ENCODE measurements at regions not wholly inside any gene's neighbourhood (a gene's known extent, or its start where the extent isn't known, plus 50 kb on each side); places are given as distances from the start of the nearest gene placed in this dataset.
A peak's percentile ranks its signal among the peaks of the same experiment; 100 is the strongest.

- Histone ChIP-seq H3K4me1 (no peaks in the 10 kb centered on the region), H3K27me3 (no peaks in the 10 kb centered on the region), H3K4me3 (no peak overlapping the region), H3K9me3 (no peaks in the 10 kb centered on the region), H3K27ac (no peak overlapping the region), H3K36me3 (no peaks in the 10 kb centered on the region)
- intact Hi-C loops (cut with DNase I; ENCODE audit: low total_unique reads) = no loop called here
- no peak for DNase-seq (ENCODE audit: low spot score in 2 of 2)
- TF ChIP-seq POLR2AphosphoS5 (IDR thresholded peaks at IDR 0.05) (no peak), POLR2A (IDR thresholded peaks at IDR 0.05) (no peak)
- TF ChIP-seq, protein P1, sequence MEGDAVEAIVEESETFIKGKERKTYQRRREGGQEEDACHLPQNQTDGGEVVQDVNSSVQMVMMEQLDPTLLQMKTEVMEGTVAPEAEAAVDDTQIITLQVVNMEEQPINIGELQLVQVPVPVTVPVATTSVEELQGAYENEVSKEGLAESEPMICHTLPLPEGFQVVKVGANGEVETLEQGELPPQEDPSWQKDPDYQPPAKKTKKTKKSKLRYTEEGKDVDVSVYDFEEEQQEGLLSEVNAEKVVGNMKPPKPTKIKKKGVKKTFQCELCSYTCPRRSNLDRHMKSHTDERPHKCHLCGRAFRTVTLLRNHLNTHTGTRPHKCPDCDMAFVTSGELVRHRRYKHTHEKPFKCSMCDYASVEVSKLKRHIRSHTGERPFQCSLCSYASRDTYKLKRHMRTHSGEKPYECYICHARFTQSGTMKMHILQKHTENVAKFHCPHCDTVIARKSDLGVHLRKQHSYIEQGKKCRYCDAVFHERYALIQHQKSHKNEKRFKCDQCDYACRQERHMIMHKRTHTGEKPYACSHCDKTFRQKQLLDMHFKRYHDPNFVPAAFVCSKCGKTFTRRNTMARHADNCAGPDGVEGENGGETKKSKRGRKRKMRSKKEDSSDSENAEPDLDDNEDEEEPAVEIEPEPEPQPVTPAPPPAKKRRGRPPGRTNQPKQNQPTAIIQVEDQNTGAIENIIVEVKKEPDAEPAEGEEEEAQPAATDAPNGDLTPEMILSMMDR (IDR thresholded peaks at IDR 0.05) = no peak
Observed at GRCh38 chr4:74654230-74654681, 140.1 kb downstream of the BTC start.

GRCh38 chr4:74656596-74656995 lies 137.7 kb downstream of the BTC start:
- Histone ChIP-seq H3K27ac (no peak overlapping the region), H3K27me3 (no peaks in the 10 kb centered on the region), H3K4me1 (no peaks in the 10 kb centered on the region), H3K4me3 (no peak overlapping the region), H3K36me3 (no peaks in the 10 kb centered on the region), H3K9me3 (no peaks in the 10 kb centered on the region)
- intact Hi-C loops (cut with DNase I; ENCODE audit: low total_unique reads) = no loop called here
- DNase-seq (ENCODE audit: low spot score in 2 of 2) = no peak
- TF ChIP-seq POLR2AphosphoS5 (IDR thresholded peaks at IDR 0.05) = no peak
- TF ChIP-seq POLR2A (IDR thresholded peaks at IDR 0.05) = no peak
- TF ChIP-seq, protein P1 (IDR thresholded peaks at IDR 0.05) = no peak

- intact Hi-C loops (cut with DNase I; ENCODE audit: low total_unique reads) = no loop called here
- no peaks in the 10 kb centered on the region for H3K9me3 ChIP-seq
- no peaks in the 10 kb centered on the region for H3K36me3 ChIP-seq
- no peaks in the 10 kb centered on the region for H3K27me3 ChIP-seq
- H3K4me3 ChIP-seq = no peak overlapping the region
- TF ChIP-seq POLR2AphosphoS5 (IDR thresholded peaks at IDR 0.05) (no peak), POLR2A (IDR thresholded peaks at IDR 0.05) (no peak)
- TF ChIP-seq, protein P1 (IDR thresholded peaks at IDR 0.05) = no peak
- no peak overlapping the region for H3K27ac ChIP-seq
- no peaks in the 10 kb centered on the region for H3K4me1 ChIP-seq
- no peak for DNase-seq (ENCODE audit: low spot score in 2 of 2)
Observed at GRCh38 chr4:74658116-74658515, 136.2 kb downstream of the BTC start.

DNA sequence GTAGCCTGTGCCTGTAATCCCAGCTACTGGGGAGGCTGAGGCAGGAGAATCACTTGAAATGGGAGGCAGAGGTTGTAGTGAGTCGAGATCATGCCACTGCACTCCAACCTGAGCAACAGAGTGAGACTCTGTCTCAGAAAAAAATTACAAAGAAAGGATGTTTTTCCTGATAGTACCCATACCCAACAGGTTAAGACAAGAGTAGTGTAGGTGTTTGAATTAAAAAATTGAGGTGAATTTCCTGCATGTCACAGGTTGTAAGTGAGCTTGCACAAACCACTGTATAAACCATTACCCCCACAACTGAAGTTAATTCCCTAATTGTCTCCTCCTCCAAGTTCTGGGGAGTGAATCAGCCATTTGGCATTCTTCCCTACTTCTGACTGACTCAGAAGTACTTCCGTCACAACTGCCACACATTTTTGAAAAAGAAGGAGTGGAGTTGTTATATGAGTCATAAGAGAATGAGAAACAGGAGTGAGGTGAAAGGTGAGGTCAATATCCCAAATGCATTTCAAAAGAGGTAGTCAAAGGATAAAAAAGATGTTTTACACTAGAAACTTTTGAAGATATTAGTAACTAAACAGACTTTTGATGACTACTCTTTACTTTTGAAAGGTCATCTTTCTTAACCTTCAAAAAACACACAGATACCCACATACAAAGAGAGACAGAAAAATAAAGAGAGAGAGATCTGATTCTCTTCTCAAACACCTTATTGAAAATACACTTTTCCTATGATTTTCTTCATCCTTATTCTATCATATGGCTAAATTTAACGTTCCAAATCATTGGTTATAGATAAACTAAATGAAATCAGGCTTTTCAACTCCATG lies 134.5 kb downstream of the BTC start:
- Histone ChIP-seq H3K4me1 (no peaks in the 10 kb centered on the region), H3K4me3 (no peak overlapping the region), H3K27me3 (no peaks in the 10 kb centered on the region), H3K27ac (peak overlapping the region; percentile 69 to 73), H3K36me3 (no peaks in the 10 kb centered on the region), H3K9me3 (no peaks in the 10 kb centered on the region)
- TF ChIP-seq POLR2AphosphoS5 (IDR thresholded peaks at IDR 0.05) = peak in 1 of 3 donors; percentile 27
- TF ChIP-seq, protein P1 (IDR thresholded peaks at IDR 0.05) = no peak
- intact Hi-C loops (cut with DNase I; ENCODE audit: low total_unique reads) = no loop called here
- peak in 1 of 2 donors; percentile 46 for DNase-seq (ENCODE audit: low spot score in 2 of 2)

DNA sequence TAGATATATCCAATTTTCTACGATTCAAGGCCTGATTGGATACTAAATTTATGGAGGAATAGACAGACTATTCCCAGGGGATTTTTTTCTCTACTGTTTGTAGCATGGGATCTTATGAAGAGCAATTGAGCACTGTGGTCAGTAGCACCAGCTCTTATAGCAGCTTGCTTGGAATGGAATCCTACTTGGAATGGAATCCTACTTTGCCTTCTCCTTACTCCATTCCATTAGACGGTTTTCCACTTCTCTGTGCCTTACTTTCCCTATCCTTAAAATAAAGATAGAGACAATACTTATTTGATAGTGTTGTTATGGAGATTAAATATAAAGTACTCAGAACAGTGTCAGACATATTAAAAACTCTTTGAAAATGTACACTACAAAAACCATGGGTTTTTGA lies 133.5 kb downstream of the BTC start:
- DNase-seq (ENCODE audit: low spot score in 2 of 2) = no peak
- Histone ChIP-seq H3K9me3 (no peaks in the 10 kb centered on the region), H3K36me3 (no peaks in the 10 kb centered on the region), H3K27me3 (no peaks in the 10 kb centered on the region), H3K27ac (no peak overlapping the region), H3K4me1 (no peaks in the 10 kb centered on the region), H3K4me3 (no peak overlapping the region)
- intact Hi-C loops (cut with DNase I; ENCODE audit: low total_unique reads) = no loop called here
- TF ChIP-seq, protein P1 (IDR thresholded peaks at IDR 0.05) = no peak
- no peak for TF ChIP-seq POLR2AphosphoS5 (IDR thresholded peaks at IDR 0.05)
- no peak for TF ChIP-seq POLR2A (IDR thresholded peaks at IDR 0.05)

Data from breast epithelium (tissue), 4 donors.